Cardiac muscle cell (in vitro differentiated cells and primary cell): ENCODE measurements at regions not wholly inside any gene's neighbourhood (a gene's known extent, or its start where the extent isn't known, plus 50 kb on each side); places are given as distances from the start of the nearest gene placed in this dataset.

Experiments
- DNase-seq, 2 donors: peaks; one replicate each; pipeline versions ENCODE4 v3.0.0 to v3.0.0-alpha.2; 2010 to 2017; ENCODE audit warnings: low read depth in 1 of 2, low spot score in 1 of 2
- H3K27ac ChIP-seq: fragments of 200-600 bp; sonication (generic); 2 replicates; pipeline ENCODE4 v1.5.1; 2016
- H3K27me3 ChIP-seq: fragments of 200-600 bp; sonication (generic); 2 replicates; pipeline ENCODE4 v1.6.0; 2016; ENCODE audit warnings: control low read depth
- H3K36me3 ChIP-seq: fragments of 200-600 bp; sonication (generic); 2 replicates; pipeline ENCODE4 v1.5.1; 2016; ENCODE audit warnings: control low read depth
- H3K4me1 ChIP-seq: fragments of 200-600 bp; sonication (generic); 2 replicates; pipeline ENCODE4 v1.8.1; 2017; ENCODE audit warnings: low read depth, mild to moderate bottlenecking, mixed run types
- H3K4me3 ChIP-seq: fragments of 200-600 bp; sonication (generic); 2 replicates; pipeline ENCODE4 v1.5.1; 2016; ENCODE audit warnings: mild to moderate bottlenecking
- H3K9me3 ChIP-seq: fragments of 200-600 bp; sonication (generic); 2 replicates; pipeline ENCODE4 v1.5.1; 2017; ENCODE audit warnings: low read depth, mild to moderate bottlenecking, control low read depth
- CTCF ChIP-seq: IDR thresholded peaks from 2 replicates; pipeline ENCODE4 v1.5.1; 2012; ENCODE audit warnings: low read depth, mild to moderate bottlenecking, low read length

- Histone ChIP-seq H3K27me3 (no peaks in the 10 kb centered on the region), H3K27ac (no peak overlapping the region), H3K4me1 (no peaks in the 10 kb centered on the region), H3K9me3 (no peaks in the 10 kb centered on the region), H3K4me3 (no peak overlapping the region), H3K36me3 (no peaks in the 10 kb centered on the region)
- TF ChIP-seq CTCF = no peak
- no peak for DNase-seq
These were observed 199.8 kb upstream of the ALCAM start for GRCh38 chr3:105166893-105167292.

GRCh38 chr3:105170423-105170822, 196.3 kb upstream of the ALCAM start:
- Histone ChIP-seq H3K27me3 (no peaks in the 10 kb centered on the region), H3K36me3 (no peaks in the 10 kb centered on the region), H3K9me3 (no peaks in the 10 kb centered on the region), H3K4me3 (no peak overlapping the region), H3K4me1 (no peaks in the 10 kb centered on the region), H3K27ac (no peak overlapping the region)
- TF ChIP-seq CTCF = no peak
- no peak for DNase-seq

- no peak overlapping the region for H3K27ac ChIP-seq
- peak in 1 of 2 donors; percentile 8 for DNase-seq
- H3K9me3 ChIP-seq = no peaks in the 10 kb centered on the region
- no peaks in the 10 kb centered on the region for H3K27me3 ChIP-seq
- no peak overlapping the region for H3K4me3 ChIP-seq
- no peaks in the 10 kb centered on the region for H3K4me1 ChIP-seq
- H3K36me3 ChIP-seq = no peaks in the 10 kb centered on the region
- TF ChIP-seq CTCF = no peak
These were observed 192.6 kb upstream of the ALCAM start for GRCh38 chr3:105174017-105174615.

DNA sequence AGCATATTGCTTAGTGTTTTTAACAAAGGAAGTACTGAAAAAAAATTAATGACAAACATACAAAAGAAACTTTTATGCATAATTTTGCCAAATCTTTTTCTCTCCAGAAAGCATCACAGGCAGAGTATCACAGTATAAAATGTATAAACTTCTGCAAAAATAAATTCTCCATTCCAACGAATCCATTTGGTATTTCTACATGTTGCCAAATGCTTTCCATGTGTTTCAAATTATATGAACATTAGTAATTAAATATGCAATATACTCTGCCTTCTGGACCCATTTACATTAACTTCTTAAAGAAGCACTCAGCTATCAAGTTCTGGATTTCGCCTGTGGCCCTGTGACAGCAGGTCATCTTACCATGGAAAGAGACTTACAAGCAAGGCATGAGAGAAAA, 189.1 kb upstream of the ALCAM start:
- TF ChIP-seq CTCF = no peak
- no peak overlapping the region for H3K27ac ChIP-seq
- H3K36me3 ChIP-seq = no peaks in the 10 kb centered on the region
- no peaks in the 10 kb centered on the region for H3K27me3 ChIP-seq
- no peaks in the 10 kb centered on the region for H3K9me3 ChIP-seq
- H3K4me1 ChIP-seq = no peaks in the 10 kb centered on the region
- no peak overlapping the region for H3K4me3 ChIP-seq
- DNase-seq = no peak

- no peaks in the 10 kb centered on the region for H3K36me3 ChIP-seq
- H3K27me3 ChIP-seq = no peaks in the 10 kb centered on the region
- no peaks in the 10 kb centered on the region for H3K4me1 ChIP-seq
- TF ChIP-seq CTCF = no peak
- no peak overlapping the region for H3K4me3 ChIP-seq
- DNase-seq = no peak
- no peaks in the 10 kb centered on the region for H3K9me3 ChIP-seq
- no peak overlapping the region for H3K27ac ChIP-seq
These were observed 179.4 kb upstream of the ALCAM start for GRCh38 chr3:105187344-105187743.

- H3K9me3 ChIP-seq = no peaks in the 10 kb centered on the region
- peak in 1 of 2 donors; percentile 50 for DNase-seq
- H3K27me3 ChIP-seq = no peaks in the 10 kb centered on the region
- H3K4me3 ChIP-seq = no peak overlapping the region
- H3K27ac ChIP-seq = no peak overlapping the region
- H3K36me3 ChIP-seq = no peaks in the 10 kb centered on the region
- no peak for TF ChIP-seq CTCF
- H3K4me1 ChIP-seq = no peaks in the 10 kb centered on the region
These were observed 171.4 kb upstream of the ALCAM start for GRCh38 chr3:105195260-105195659.
